A549 (cell line): ENCODE measurements at regions not wholly inside any gene's neighbourhood (a gene's known extent, or its start where the extent isn't known, plus 50 kb on each side); places are given as distances from the start of the nearest gene placed in this dataset.

Experiments
- ATAC-seq, 2 experiments: fragments of 200-7000 bp in 1 of 2; fragments of >200 bp in 1 of 2; cut with Nextera tagmentation in 1 of 2; cut with Tn5 transposase in 1 of 2; 3 replicates each; pipeline versions ENCODE4 v1.8.0 to v1.9.1; 2018 to 2020; ENCODE audit warnings: mild to moderate bottlenecking in 1 of 2, moderate library complexity in 1 of 2
- CTCF ChIA-PET: fragments of 300-600 bp; sonication (Branson Sonifier 250); formaldehyde crosslinking; extraction: SDS; loops from one replicate; lab custom pipeline; 2021; ENCODE audit warnings: antibody characterized with exemption, inconsistent platforms; lab: Yijun Ruan, JAX
- POLR2A ChIA-PET: fragments of 350-600 bp; formaldehyde crosslinking; extraction: SDS; loops from one replicate; lab custom pipeline; 2021; ENCODE audit warnings: antibody characterized with exemption, inconsistent platforms; lab: Yijun Ruan, JAX
- DNase-seq, 2 experiments: peaks; one replicate each; pipeline versions ENCODE4 v3.0.0 to v3.0.0-alpha.2; 2011 to 2016; ENCODE audit warnings: low read depth in 1 of 2, low spot score in 1 of 2
- FAIRE-seq: peaks from 2 replicates; lab custom pipeline; 2011; peaks lifted over from hg19 to GRCh38; lab: Jason Lieb, UNC
- H3K27ac ChIP-seq, 2 experiments: fragments of >200 bp; sonication (Bioruptor Twin); formaldehyde crosslinking; 3 replicates each; pipeline ENCODE4 v1.5.1; 2016 to 2017
- H3K4me1 ChIP-seq: fragments of >200 bp; sonication (Bioruptor Twin); formaldehyde crosslinking; 3 replicates; pipeline ENCODE4 v1.6.1; 2016
- H3K4me2 ChIP-seq: fragments of >200 bp; sonication (Bioruptor Twin); formaldehyde crosslinking; 3 replicates; pipeline ENCODE4 v1.6.1; 2016
- H3K4me3 ChIP-seq: fragments of >200 bp; sonication (Bioruptor Twin); formaldehyde crosslinking; 3 replicates; pipeline ENCODE4 v1.5.1; 2016
- H3K9me3 ChIP-seq: fragments of >200 bp; sonication (Bioruptor Twin); formaldehyde crosslinking; 3 replicates; pipeline ENCODE4 v1.6.1; 2016
- ATOH8 ChIP-seq: fragments of 250-450 bp; sonication (Bioruptor Pico); IDR thresholded peaks from 2 replicates; pipeline ENCODE4 v1.5.0; 2020; ENCODE audit warnings: low read depth, mild to moderate bottlenecking, moderate library complexity
- BHLHE40 ChIP-seq: IDR thresholded peaks from 2 replicates; pipeline ENCODE4 v1.6.1; 2012; ENCODE audit warnings: low read depth, low read length, inconsistent platforms
- CHD4 ChIP-seq: fragments of 200-600 bp; sonication (generic); IDR thresholded peaks from 2 replicates; pipeline ENCODE4 v1.6.1; 2016; ENCODE audit warnings: antibody characterized with exemption, mild to moderate bottlenecking, borderline replicate concordance
- EHF ChIP-seq: fragments of 250-450 bp; sonication (Bioruptor Pico); IDR thresholded peaks from 2 replicates; pipeline ENCODE4 v1.5.0; 2020; ENCODE audit warnings: mild to moderate bottlenecking
- GATA3 ChIP-seq: IDR thresholded peaks from 2 replicates; pipeline ENCODE4 v1.6.1; 2012; ENCODE audit warnings: borderline replicate concordance
- HOXA7 ChIP-seq: fragments of 250-450 bp; sonication (Bioruptor Pico); IDR thresholded peaks from 2 replicates; pipeline ENCODE4 v1.5.0; 2020; ENCODE audit warnings: mild to moderate bottlenecking, moderate library complexity
- HOXB5 ChIP-seq: fragments of 250-450 bp; sonication (Bioruptor Pico); IDR thresholded peaks from 2 replicates; pipeline ENCODE4 v1.5.0; 2020; ENCODE audit warnings: mild to moderate bottlenecking, moderate library complexity
- MAFK ChIP-seq: fragments of 450-650 bp; IDR thresholded peaks from 2 replicates; pipeline ENCODE4 v1.6.1; 2014; ENCODE audit not compliant: partially characterized antibody
- MAZ ChIP-seq: fragments of 150-350 bp; IDR thresholded peaks from 2 replicates; pipeline ENCODE4 v1.6.1; 2014; ENCODE audit warnings: antibody characterized with exemption, low read depth, low read length, borderline replicate concordance
- MYC ChIP-seq: IDR thresholded peaks from 2 replicates; pipeline ENCODE4 v1.6.1; 2012; ENCODE audit warnings: mild to moderate bottlenecking, inconsistent platforms, low read length, improper control_type of control experiment, borderline replicate concordance
- NFE2L2 ChIP-seq: fragments of 150-350 bp; conservative IDR thresholded peaks from 2 replicates; pipeline ENCODE4 v1.6.1; 2014; ENCODE audit warnings: low read length
- NPAS2 ChIP-seq: fragments of 250-450 bp; sonication (Bioruptor Pico); IDR thresholded peaks from 2 replicates; pipeline ENCODE4 v1.8.0; 2022; ENCODE audit warnings: mild to moderate bottlenecking, moderate library complexity, borderline replicate concordance
- PHF8 ChIP-seq: fragments of 200-600 bp; sonication (generic); IDR thresholded peaks from 2 replicates; pipeline ENCODE4 v1.6.1; 2016; ENCODE audit warnings: low read depth, mild to moderate bottlenecking, antibody characterized with exemption, moderate library complexity, borderline replicate concordance
- POLR2A ChIP-seq: IDR thresholded peaks from 2 replicates; pipeline ENCODE4 v1.6.1; 2012; ENCODE audit warnings: mild to moderate bottlenecking, low read length
- RAD21 ChIP-seq, 2 experiments: fragments of >200 bp in 1 of 2; sonication (Bioruptor Twin) in 1 of 2; formaldehyde crosslinking in 1 of 2; IDR thresholded peaks in 1 of 2; conservative IDR thresholded peaks in 1 of 2; 2 replicates in 1 of 2; 3 replicates in 1 of 2; pipeline ENCODE4 v1.6.1; 2012 to 2018; ENCODE audit warnings: inconsistent platforms in 1 of 2
- RNF2 ChIP-seq: fragments of 200-600 bp; sonication (generic); IDR thresholded peaks from 2 replicates; pipeline ENCODE4 v1.6.1; 2016; ENCODE audit warnings: low read depth, mild to moderate bottlenecking, antibody characterized with exemption, moderate library complexity, borderline replicate concordance
- ZFP36 ChIP-seq: fragments of 450-650 bp; IDR thresholded peaks from 2 replicates; pipeline ENCODE4 v1.6.1; 2014; ENCODE audit warnings: borderline replicate concordance; ENCODE audit not compliant: partially characterized antibody
- ZSCAN20 ChIP-seq: fragments of 250-450 bp; sonication (Bioruptor Pico); IDR thresholded peaks from 2 replicates; pipeline ENCODE4 v1.8.0; 2022; ENCODE audit warnings: mild to moderate bottlenecking, moderate library complexity
- WGBS: methylation state at CpG from one replicate; pipeline ENCODE4 v1.1.6; 2017; ENCODE audit errors: missing lambda C conversion rate; 5-methylcytosine and 5-hydroxymethylcytosine counted together
- TF ChIP-seq, protein P1 (sequence below): fragments of 450-650 bp; IDR thresholded peaks from 2 replicates; pipeline ENCODE4 v1.6.1; 2014; ENCODE audit warnings: antibody characterized with exemption
- TF ChIP-seq, protein P2 (sequence below): IDR thresholded peaks from 2 replicates; pipeline ENCODE4 v1.6.1; 2012; ENCODE audit warnings: low read depth, borderline replicate concordance
- TF ChIP-seq, protein P3 (sequence below): fragments of >200 bp; sonication (Bioruptor Twin); formaldehyde crosslinking; IDR thresholded peaks from 2 replicates; pipeline ENCODE4 v1.6.1; 2016

- DNase-seq (no peak), FAIRE-seq (no peak), ATAC-seq (no peak)
- ChIA-PET POLR2A (no interaction called here), CTCF (no interaction called here)
- no peak overlapping the region for H3K4me3 ChIP-seq
- H3K27ac ChIP-seq = no peak overlapping the region
- WGBS = 10% methylated on average over 3 of the region's 3 CpGs
- H3K9me3 ChIP-seq = no peaks in the 10 kb centered on the region
- no peaks in the 10 kb centered on the region for H3K4me1 ChIP-seq
- no peak overlapping the region for H3K4me2 ChIP-seq
- TF ChIP-seq HOXB5 (CRISPR knock-in tag) = no peak
- no peak for TF ChIP-seq MYC
- no peak for TF ChIP-seq GATA3
- no peak for TF ChIP-seq RNF2
- no peak for TF ChIP-seq PHF8
- TF ChIP-seq, protein P1, sequence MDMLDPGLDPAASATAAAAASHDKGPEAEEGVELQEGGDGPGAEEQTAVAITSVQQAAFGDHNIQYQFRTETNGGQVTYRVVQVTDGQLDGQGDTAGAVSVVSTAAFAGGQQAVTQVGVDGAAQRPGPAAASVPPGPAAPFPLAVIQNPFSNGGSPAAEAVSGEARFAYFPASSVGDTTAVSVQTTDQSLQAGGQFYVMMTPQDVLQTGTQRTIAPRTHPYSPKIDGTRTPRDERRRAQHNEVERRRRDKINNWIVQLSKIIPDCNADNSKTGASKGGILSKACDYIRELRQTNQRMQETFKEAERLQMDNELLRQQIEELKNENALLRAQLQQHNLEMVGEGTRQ = no peak
Observed at GRCh38 chr17:54760836-54761235, 139.8 kb upstream of the TOM1L1 start.

DNA sequence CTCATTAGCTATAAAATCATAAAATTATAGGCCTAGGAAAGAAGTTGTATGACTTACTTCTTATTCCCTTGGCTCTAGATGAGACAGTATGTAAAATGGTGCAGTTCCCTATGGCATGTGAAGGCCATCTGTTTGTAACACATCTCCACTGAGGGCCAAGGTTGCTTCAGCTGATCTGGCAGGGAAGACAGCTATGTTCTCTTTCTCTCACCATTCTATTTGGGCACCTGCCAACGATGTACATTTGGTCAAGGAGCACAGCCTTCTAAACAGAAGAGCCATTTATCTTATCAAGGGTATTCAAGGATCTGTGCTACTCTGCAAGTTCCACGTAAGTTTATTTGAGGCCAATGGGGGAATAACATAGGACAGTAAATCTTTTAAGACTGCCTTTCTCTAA, 129.8 kb upstream of the TOM1L1 start:
- CTCF ChIA-PET = interaction anchor here (0.6 kb wide), 1 partner anchor 1690 kb away, joined by 3 read pairs; no protein-coding TSS in a partner anchor
- peak; percentile 18 for FAIRE-seq

GRCh38 chr17:54771409-54771915, 129.2 kb upstream of the TOM1L1 start:
- FAIRE-seq (no peak), ATAC-seq (no peak), DNase-seq (no peak)
- CTCF ChIA-PET = no interaction called here
- Histone ChIP-seq H3K4me3 (no peak overlapping the region), H3K9me3 (no peaks in the 10 kb centered on the region), H3K27ac (peak overlapping the region in 1 of 2 experiments; percentile 47; a peak in 3 of 6 replicates), H3K4me2 (peak overlapping the region; percentile 12; the same call in 1 of the 3 replicates), H3K4me1 (peaks cover 9% of the 10 kb centered on the region; the same call in 2 of the 3 replicates)
- 8% methylated on average over 1 of the region's 1 CpG for WGBS
- peak; percentile 64 for TF ChIP-seq MAFK
- peak; percentile 40; the same call in 1 of the 2 replicates for TF ChIP-seq NFE2L2
- TF ChIP-seq HOXA7 (CRISPR knock-in tag) = no peak
- TF ChIP-seq, protein P2, sequence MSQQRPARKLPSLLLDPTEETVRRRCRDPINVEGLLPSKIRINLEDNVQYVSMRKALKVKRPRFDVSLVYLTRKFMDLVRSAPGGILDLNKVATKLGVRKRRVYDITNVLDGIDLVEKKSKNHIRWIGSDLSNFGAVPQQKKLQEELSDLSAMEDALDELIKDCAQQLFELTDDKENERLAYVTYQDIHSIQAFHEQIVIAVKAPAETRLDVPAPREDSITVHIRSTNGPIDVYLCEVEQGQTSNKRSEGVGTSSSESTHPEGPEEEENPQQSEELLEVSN = no peak
- TF ChIP-seq, protein P3, sequence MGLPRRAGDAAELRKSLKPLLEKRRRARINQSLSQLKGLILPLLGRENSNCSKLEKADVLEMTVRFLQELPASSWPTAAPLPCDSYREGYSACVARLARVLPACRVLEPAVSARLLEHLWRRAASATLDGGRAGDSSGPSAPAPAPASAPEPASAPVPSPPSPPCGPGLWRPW = no peak
- no peak for TF ChIP-seq EHF
- no peak for TF ChIP-seq BHLHE40
- TF ChIP-seq POLR2A = no peak
- POLR2A ChIA-PET = no interaction called here

More for the DNA sequence above, 129.8 kb upstream of the TOM1L1 start:
- H3K4me2 ChIP-seq = no peak overlapping the region
- no peak for DNase-seq
- H3K4me1 ChIP-seq = peaks cover 9% of the 10 kb centered on the region; the same call in 2 of the 3 replicates
- no peak overlapping the region for H3K4me3 ChIP-seq
- no peak for TF ChIP-seq ZSCAN20 (CRISPR knock-in tag)
- no peak for TF ChIP-seq RAD21 (conservative IDR thresholded peaks at IDR 0.05 in 1 of 2, IDR thresholded peaks at IDR 0.05 in 1 of 2)
- no peak for TF ChIP-seq ATOH8 (CRISPR knock-in tag)
- TF ChIP-seq HOXB5 (CRISPR knock-in tag) = no peak
- no peak for TF ChIP-seq MAZ
- TF ChIP-seq BHLHE40 = no peak
- no peak for TF ChIP-seq CHD4
- no peak for TF ChIP-seq ZFP36
- TF ChIP-seq EHF = no peak
- no peak for TF ChIP-seq NPAS2 (CRISPR knock-in tag)
- TF ChIP-seq, all 56 proteins: peak for 0
- WGBS = 36% methylated on average over 2 of the region's 2 CpGs
- Histone ChIP-seq H3K27ac (no peak overlapping the region), H3K9me3 (no peaks in the 10 kb centered on the region)
- no peak for ATAC-seq
- POLR2A ChIA-PET = no interaction called here
